Right lobe of liver (tissue), 6 donors: ENCODE measurements at regions not wholly inside any gene's neighbourhood (a gene's known extent, or its start where the extent isn't known, plus 50 kb on each side); places are given as distances from the start of the nearest gene placed in this dataset.
A peak's percentile ranks its signal among the peaks of the same experiment; 100 is the strongest.

Experiments used
- ATAC-seq, 4 donors: fragments of 200-7000 bp; cut with Tn5 transposase; one replicate each; pipeline ENCODE4 v1.9.1; 2020; ENCODE audit warnings: mild to moderate bottlenecking in 4 of 4, moderate library complexity in 4 of 4
- DNase-seq, 3 donors: peaks; one replicate each; pipeline ENCODE4 v3.0.0-alpha.2; 2020
- H3K27ac ChIP-seq, 3 donors: fragments of 200-600 bp; one replicate each; pipeline ENCODE4 v1.8.0; 2022
- H3K27me3 ChIP-seq, 2 donors: fragments of 200-600 bp; one replicate each; pipeline ENCODE4 v1.8.0; 2022
- H3K36me3 ChIP-seq, 4 donors: fragments of 200-600 bp; sonication (generic) in 1 of 4; one replicate each; pipeline versions ENCODE4 v1.5.1 to v1.8.0; 2017 to 2022; ENCODE audit warnings: control low read depth in 1 of 4
- H3K4me1 ChIP-seq, 4 donors: fragments of 200-600 bp; sonication (generic) in 1 of 4; one replicate each; pipeline versions ENCODE4 v1.5.1 to v1.8.0; 2017 to 2022; ENCODE audit warnings: control low read depth in 1 of 4
- H3K4me3 ChIP-seq, 3 donors: fragments of 200-600 bp; one replicate each; pipeline ENCODE4 v1.8.0; 2022
- H3K9me3 ChIP-seq, 4 donors: fragments of 200-600 bp; sonication (generic) in 1 of 4; one replicate each; pipeline versions ENCODE4 v1.5.1 to v1.8.0; 2017 to 2022; ENCODE audit warnings: control low read depth in 1 of 4
- CTCF ChIP-seq, 4 donors: fragments of 200-600 bp in 3 of 4; fragments of 450-650 bp in 1 of 4; IDR thresholded peaks; one replicate each; pipeline versions ENCODE4 v1.5.1 to v1.8.0; 2016 to 2022; ENCODE audit warnings: antibody characterized with exemption in 4 of 4, mild to moderate bottlenecking in 2 of 4
- POLR2A ChIP-seq: fragments of 450-650 bp; IDR thresholded peaks from one replicate; pipeline ENCODE4 v1.6.1; 2017; ENCODE audit warnings: antibody characterized with exemption, mild to moderate bottlenecking
- WGBS: methylation state at CpG from one replicate; pipeline ENCODE4 v1.1.6; 2018; ENCODE audit warnings: low coverage, low lambda C conversion rate; ENCODE audit not compliant: insufficient coverage; ENCODE audit errors: missing lambda C conversion rate; 5-methylcytosine and 5-hydroxymethylcytosine counted together
- intact Hi-C, 2 donors: fragments of 100-400 bp; cut with DNase I; formaldehyde crosslinking; loops; one replicate each; pipeline versions ENCODE4 v1.11.2 to v1.14.1; 2022
- donor health status: DM: no; HTN: yes; CAD: no.
- donor health status: DM: no; HTN: no; CAD: no.
- donor health status: DM: no; HTN: no; CAD: no.
- donor health status: DM: no; HTN: yes; CAD: no.
- donor health status: DM: no; HTN: yes; CAD: no.

DNA sequence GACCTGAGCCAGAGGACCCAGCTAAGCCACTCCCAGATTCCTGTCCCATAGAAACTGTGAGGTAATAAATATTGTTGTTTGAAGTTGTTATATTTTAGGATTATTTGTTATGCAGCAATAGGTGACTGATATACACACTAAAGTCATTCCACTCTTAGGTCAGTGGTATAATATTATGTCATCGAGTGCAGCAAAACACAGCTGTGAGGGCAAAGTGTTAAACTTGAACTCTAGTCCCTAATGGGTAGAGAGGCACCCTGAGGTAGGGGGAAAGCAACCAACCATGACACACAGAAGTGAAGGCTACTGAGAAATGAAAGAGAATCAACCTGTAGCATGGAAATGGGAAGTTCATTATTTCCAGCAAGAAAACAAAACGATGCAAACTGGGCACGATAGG lies 66.6 kb downstream of the ATXN3L start:
- H3K27ac ChIP-seq, result no peak overlapping the region
- intact Hi-C loops, result no loop called here
- no peaks in the 10 kb centered on the region for H3K9me3 ChIP-seq
- no peak for DNase-seq
- no peak overlapping the region for H3K4me3 ChIP-seq
- H3K27me3 ChIP-seq, result no peaks in the 10 kb centered on the region
- H3K36me3 ChIP-seq, result no peaks in the 10 kb centered on the region
- no peak for ATAC-seq
- WGBS, result 48% methylated on average over 3 of the region's 3 CpGs
- TF ChIP-seq POLR2A (no peak), CTCF (IDR thresholded peaks at IDR 0.05) (no peak)
- no peaks in the 10 kb centered on the region for H3K4me1 ChIP-seq

DNA sequence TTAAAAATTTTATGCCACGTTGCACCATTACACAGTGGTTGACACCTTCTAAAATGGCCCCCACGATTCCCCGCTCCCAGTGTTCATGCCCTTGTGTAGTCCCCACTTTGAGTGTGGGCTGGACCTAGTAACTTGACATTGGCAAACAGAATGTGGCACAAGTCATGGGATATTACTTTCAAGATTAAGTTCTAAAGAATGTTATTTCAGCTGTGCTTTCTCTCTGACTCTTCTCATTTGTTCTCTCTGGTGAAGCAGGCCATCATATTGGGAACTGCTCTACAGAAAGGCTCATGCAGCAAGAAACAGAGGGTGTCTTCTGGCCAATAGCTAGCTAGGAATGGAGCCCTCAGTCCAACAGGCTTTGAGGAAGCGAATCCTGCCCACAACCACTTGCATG lies 67.1 kb downstream of the ATXN3L start:
- DNase-seq (no peak), ATAC-seq (no peak)
- WGBS, result 54% methylated on average over 3 of the region's 4 CpGs
- intact Hi-C loops, result no loop called here
- H3K27me3 ChIP-seq, result no peaks in the 10 kb centered on the region
- no peak overlapping the region for H3K27ac ChIP-seq
- no peaks in the 10 kb centered on the region for H3K36me3 ChIP-seq
- no peak for TF ChIP-seq POLR2A
- TF ChIP-seq CTCF (IDR thresholded peaks at IDR 0.05), result no peak
- no peaks in the 10 kb centered on the region for H3K4me1 ChIP-seq
- no peak overlapping the region for H3K4me3 ChIP-seq
- no peaks in the 10 kb centered on the region for H3K9me3 ChIP-seq

DNA sequence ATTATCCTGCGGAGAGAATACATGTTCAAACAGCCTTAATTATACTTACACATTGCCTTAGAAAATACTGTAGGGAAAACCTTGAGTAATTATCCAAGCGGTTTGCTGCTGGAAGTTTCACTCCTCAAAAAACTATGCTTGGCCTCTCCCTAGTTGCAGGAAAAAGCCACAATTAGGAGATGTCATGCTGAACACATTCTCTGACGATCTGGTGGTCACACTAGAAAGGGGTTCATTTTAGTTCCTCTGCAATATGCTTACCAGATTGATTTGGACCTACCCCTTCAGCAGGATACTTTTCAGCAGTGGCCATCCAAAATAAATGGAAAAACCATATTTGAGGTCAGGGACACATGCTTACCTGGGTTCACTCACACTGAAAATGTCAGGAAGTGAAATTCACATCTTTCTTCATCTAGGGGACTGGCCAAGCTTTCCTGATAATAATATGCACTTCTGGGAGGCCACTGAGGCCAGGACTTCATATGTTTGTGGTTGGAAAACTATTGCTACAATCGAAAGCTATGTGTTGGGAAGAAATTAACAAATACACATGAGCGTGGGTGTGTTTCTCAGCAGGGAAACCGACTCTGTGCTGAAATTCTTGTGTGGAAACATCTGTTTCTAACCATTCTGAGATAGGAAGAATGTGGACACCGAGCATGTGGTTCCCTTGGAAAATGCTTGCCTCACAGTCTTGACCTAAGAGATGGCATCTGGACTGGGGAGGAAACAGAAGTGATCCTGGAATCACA lies 68.8 kb downstream of the ATXN3L start:
- H3K27ac ChIP-seq, result no peak overlapping the region
- ATAC-seq, result peak; percentile 49 to 76 (median 58)
- no peak overlapping the region for H3K4me3 ChIP-seq
- no peak for DNase-seq
- no peak for TF ChIP-seq POLR2A
- TF ChIP-seq CTCF (IDR thresholded peaks at IDR 0.05), result no peak
- H3K27me3 ChIP-seq, result no peaks in the 10 kb centered on the region
- H3K36me3 ChIP-seq, result no peaks in the 10 kb centered on the region
- intact Hi-C loops, result no loop called here
- no peaks in the 10 kb centered on the region for H3K4me1 ChIP-seq
- 53% methylated on average over 7 of the region's 7 CpGs for WGBS
- no peaks in the 10 kb centered on the region for H3K9me3 ChIP-seq

DNA sequence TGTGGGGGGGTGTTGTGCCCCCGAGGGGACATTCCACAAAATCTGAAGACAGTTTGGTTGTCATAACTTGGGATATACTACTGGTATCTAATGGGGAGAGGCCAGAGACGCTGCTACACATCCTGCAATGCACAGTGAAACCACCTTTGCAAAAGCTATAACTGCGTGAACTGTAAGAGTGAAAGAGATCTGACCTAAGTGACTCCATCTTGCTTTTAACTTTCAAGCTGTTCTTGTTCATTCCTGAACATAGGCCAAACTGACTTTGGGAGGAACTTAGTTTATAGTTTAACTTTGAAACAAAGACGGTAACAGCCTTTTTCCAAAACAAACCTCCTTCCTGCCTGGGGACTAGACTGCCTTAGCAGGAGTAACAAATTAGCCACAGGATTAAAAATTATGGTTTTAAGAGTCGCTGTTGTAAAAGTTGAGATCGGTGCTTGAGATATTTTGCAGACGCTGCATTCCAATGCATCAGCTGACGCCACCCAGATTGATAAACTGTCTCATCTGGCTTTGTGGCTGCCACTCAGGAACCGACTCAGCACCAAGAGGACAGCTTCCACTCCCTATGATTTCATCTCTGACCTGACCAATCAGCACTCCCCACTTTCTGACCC lies 70.9 kb downstream of the ATXN3L start:
- intact Hi-C loops, result no loop called here
- H3K27ac ChIP-seq, result no peak overlapping the region

More for the DNA sequence above, 70.9 kb downstream of the ATXN3L start:
- Histone ChIP-seq H3K27me3 (no peaks in the 10 kb centered on the region), H3K4me3 (no peak overlapping the region), H3K36me3 (no peaks in the 10 kb centered on the region), H3K9me3 (no peaks in the 10 kb centered on the region), H3K4me1 (no peaks in the 10 kb centered on the region)
- 41% methylated on average over 6 of the region's 9 CpGs for WGBS
- TF ChIP-seq POLR2A (no peak), CTCF (IDR thresholded peaks at IDR 0.05) (no peak)
- ATAC-seq, result no peak
- no peak for DNase-seq
